Renal pelvis (tissue), 1 donor: ENCODE measurements at regions not wholly inside any gene's neighbourhood (a gene's known extent, or its start where the extent isn't known, plus 50 kb on each side); places are given as distances from the start of the nearest gene placed in this dataset.

Experiments
- DNase-seq: peaks from one replicate; pipeline ENCODE4 v3.0.0-alpha.2; 2013

DNA sequence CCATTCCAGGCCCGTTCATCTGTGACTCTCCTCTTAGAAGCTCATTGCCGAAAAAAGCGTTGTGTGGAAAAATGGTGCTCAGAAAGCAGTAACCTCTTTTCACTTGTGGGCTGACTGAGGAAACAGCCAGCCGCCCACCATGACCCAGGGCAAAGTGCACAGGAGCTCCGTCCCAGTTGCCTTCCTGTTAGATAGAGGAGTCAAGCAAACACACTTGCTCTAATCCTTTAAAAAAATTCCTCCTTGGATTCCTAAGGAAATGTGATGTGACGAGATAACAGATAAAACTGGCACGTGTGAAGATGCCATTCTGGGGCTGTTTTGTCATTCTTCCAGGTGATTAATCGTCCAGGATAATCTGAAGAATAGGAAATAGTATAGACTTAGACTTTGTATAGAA is 396.8 kb upstream of the DDHD1 start:
- no peak for DNase-seq

DNA sequence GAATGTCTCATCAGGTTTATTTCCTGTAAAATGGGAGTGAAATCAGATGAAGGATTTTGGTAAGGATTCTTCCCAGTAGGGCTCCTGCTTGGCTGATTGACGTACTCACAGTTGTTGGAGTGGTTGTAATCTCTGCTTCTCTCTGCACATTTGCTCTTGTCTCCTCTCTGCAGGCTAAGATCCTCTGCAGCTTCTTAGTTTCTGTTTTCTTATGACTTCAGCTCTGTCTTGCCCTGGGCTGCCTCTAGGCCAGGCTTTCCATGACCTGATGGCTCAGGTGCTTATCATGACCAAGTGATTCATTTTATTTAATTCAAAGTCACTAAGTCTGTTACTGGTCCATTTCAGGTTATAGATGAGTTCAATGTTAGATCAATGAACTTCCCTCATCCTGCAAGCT is 394.5 kb upstream of the DDHD1 start:
- DNase-seq: no peak

DNA sequence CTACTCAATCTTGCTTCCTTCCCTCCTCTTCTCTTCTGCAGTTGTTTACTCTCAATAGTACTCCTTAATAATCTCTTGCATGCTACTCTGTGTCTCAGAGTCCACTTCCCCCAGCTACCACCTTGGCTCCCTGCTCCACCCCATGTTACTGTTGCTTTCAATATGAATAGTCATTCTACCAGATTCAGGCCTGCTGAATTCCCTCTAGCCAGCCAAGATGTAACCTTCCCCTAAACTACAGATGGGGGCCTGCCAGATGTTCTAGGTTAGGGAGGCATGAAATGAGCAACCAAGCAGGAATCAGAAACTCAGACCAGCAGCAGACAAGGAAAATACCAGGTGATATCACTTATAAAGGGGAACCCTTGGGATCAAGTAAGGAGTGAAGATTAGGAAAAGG is 392.1 kb upstream of the DDHD1 start:
- DNase-seq: no peak

DNA sequence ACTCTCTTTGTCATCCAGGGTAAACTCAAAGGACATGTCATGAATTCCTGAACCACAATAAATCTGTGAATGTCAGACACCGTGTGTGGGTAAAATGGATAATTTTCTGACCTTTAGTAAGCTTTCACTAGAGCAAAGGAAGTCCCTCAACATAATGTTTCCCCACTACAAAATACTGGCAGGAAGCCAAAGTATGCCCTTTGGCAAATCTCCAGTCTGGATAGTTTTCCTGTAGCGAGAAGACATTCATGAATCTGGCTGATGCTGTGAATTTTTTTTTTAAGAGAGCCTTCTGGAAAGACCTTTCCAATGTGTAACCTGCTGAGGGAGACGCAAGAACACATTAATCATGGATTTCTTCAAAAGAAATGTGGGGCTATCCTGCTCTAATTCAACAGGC is 389.6 kb upstream of the DDHD1 start:
- peak; percentile 76 for DNase-seq

DNA sequence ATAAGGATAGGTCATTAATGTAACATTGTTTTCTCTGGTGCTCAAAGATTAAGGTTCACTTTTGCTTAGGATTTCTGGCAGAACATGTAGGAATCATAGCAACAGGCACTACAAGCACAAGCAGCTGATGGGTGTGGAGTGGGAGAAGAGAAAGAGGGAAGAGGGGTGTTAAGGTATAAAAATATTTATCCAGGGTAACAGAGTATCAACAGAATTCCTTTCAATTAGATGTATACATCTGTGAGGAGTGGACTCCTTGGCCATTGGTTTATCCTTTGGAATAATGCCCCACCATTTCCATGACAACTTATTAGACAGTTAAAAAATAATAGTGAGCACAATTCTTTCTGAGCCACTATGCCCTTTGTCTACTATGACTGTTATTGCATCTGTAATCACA is 388.3 kb upstream of the DDHD1 start:
- no peak for DNase-seq

DNA sequence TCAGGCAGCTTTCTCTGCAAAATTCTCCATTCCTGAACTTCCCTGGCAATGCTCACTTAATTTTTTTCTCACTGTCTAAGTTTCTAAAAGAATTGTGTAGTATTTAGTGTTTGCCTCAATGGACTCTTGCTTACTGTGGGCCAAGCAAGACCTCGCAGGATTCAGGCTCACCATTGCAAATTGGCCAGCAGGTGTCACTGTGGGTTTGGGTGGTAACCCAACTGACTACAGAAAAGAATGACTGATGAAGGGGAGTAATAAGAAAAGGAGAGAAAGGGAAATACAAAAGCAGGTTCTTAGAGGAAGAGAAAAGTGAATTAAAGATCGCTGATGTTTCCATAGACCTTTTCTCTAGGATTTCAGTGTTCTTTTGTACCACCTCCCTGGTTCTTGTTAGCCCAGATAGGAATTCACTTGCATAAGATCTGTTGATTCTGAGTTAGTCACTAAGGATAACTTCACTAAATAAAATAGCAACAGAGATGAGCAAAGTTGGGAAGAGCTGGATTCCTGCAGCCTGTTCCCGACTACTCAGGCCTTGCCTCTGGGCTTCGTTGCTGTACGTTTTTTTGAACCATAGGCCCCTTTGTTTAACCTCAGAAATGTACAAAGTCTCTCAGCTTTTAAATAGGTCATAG is 386.5 kb upstream of the DDHD1 start:
- peak; percentile 88 for DNase-seq

DNA sequence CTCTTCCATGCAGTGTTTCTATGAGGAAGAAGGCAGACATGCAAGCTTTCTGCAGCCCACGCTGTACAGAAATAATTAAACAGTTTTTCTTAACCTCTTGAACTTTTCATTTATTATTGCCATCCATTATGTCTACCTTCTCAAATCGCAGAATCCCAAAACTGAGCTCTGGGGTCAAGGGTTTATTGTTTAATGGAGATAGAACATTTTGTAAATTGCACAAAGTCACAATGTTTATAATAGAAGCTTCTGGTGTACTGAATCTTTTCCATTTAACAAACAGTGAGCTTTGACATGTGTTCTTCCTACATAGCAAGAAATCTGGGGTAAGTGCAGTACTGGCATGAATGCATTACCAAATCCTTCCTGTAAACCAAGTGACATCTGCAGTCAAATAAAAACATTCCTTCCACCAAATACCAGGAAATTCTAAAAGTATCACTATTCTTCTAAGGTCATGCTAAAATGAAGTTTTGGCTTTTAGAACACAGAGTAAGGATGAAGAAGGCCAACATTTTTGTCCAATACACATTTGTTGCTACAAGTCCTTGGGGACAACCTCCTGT is 385.3 kb upstream of the DDHD1 start:
- no peak for DNase-seq

DNA sequence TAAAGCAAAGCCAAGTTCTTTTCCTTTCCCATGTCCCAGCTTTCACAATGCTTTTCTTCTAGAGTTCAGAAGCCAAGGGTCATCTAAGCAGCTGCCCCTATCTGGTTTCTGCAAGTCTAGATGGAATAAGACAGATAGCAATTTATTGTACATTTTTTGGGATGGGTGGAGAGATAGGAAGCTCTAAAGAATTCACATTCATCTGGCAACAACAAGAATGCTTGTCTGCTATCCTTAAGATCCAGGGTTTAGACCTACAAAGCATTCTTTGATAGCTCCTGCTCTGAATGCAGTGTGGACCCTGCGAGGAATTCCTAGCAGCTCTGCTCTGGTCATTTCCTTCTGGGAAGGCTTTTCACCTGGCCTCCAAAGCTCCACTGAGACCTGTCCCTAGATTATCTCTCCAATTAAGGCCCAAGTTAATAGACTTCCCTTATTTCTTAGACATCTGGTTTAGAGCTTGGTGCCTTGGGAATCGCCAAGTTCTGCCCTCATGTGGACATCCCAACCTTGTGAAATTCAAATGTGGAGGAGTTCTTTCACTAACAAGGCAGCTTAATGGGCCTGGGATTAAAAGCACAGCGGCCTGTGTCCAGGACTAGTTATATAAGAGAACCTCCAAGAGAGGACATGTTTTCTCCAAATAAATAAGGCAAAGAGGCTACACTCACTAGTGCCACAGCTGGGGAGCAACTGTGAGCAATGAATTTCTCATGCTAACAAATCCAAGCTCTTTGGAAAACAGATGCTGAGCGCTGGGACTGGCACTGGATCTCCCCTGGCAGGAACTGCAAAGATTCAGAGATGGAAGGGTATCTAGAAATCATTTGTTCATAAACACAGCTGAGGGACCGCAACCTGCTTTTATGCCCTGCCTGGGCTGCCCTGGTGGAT is 384.5 kb upstream of the DDHD1 start:
- no peak for DNase-seq

DNA sequence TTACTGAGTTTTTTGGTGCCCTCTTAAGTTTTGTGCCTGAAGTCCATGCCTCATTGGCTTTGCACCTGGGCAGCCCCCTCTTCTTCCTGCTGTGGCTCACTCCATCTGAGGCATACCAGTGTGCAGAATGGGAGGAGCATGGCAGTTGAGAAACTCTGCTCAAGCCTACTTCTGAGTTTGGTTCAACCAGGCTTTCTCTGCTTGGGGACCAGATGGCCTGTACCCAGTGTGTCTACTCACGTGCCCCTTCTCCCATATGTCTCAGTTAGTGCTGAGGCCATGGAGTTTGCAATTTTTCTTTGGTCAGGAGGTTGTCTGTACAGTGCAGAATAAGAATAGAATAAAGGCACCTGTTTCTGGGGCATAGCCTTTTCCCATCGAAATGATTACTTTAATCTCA is 383.3 kb upstream of the DDHD1 start:
- DNase-seq: no peak

DNA sequence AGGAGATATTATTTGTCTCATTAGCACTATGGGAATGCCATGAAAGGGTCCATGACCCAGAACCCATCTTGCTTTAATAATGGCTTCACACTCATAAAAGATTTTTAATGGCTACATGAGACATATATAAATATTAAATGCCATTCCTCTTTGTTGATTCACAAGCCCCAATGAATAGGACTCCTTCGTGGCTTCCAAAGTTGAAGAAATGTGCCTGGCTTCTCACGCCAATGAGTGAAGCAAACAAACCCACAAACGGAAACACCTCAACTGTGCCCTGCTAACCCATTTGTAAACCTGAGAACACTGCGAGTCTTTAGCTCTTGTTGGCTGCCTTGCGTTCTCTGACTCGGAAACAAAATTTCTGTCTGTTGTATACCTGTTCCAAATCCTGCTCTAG is 381.7 kb upstream of the DDHD1 start:
- DNase-seq: no peak

DNA sequence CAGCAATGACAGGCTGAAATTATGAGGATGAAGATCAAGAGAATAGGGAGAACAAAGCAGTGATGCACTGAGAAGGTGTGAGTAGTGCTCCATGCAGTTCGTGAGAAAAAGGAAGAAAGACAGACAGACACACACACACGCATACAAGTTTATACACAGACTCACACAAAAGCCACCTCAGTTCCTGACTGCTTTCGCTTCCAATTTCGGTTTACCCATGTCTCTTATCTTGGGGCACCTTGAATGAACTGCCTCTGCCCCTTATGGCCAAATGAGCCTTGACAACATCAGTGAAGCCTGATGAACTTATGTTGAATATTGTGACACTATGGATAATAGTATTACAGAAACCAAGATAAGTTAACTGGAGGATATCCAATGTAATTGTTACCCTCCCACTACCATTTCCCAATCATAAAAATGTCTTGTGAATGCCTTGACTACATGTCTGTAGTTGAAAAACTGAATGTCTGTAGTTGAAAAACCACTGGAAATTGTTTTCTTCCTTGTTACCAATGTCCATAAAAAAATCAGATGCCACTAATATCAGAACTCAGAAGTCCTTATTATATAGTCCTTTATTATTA is 380.4 kb upstream of the DDHD1 start:
- no peak for DNase-seq

DNA sequence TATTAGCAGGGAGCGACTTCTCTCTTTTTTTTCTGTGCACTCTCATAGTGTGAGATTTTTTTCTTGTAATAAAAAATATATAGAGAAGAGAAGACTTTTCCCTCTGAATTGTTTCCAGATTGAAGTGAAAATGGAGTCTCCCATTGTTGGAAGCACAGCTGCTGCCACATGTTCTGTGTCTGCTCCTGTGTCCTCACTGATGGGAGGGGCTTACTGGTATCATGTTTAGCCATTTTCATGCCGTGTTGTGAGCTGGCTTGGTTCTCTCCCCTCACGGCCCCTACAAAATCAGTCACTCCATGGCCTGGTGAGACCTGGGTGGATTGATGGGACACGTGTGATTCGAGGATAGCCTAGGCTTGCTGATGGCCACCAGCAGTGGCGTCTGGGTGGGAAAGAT is 379.7 kb upstream of the DDHD1 start:
- no peak for DNase-seq

DNA sequence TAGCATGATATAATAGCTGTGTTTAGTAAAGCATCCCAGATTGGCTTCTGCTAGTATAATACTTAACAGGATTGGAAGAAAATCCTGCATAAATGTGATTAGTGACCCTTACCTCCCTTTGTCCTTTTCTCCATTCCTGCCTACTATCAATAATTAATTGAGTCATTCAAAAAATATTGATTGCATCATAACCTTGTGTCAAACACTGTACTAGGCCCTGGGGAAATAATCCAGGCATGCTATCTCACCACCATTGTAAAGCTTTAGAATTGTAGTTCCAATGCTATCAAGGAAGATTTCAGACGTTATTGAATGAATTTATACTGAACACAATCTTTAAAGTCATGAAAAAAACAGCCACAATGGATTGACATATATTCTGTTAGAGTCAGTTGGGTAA is 378.6 kb upstream of the DDHD1 start:
- DNase-seq: no peak

DNA sequence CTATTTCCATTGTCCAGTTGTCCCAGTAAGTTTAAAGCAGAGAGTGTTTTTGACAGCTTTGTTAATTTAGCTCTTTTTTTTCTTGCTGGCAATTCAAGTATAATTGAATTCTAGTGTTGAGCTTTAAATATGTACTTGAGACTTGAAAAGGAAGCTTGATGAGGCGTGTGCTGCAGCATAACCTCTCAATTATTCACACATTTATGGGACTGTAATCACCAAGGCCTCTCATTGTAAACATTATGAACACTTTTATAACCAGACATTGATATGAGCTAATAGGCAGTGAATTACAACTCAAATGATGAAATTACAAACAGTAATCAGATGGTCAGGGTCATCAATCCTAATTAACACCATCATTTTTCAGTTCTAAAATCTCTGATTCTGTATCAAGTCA is 378.0 kb upstream of the DDHD1 start:
- DNase-seq: no peak

DNA sequence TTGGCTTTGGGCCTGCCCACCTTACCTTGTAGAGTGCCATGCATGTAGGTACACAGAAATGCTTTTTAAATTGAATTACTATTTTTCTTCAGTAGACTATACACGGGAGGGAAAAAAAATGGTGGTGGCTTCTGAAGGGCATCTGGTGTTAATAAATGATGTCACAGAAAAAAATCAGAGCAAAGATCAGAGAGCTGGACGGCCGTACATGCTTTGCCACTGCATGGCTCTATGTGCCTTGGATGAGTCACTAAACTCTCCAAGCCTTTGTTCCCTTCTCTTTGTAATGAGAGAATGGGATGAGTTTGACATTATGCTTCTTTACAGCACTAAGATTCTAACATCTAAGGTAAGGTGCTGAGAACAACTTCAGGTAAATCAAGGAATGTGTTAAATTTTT is 376.4 kb upstream of the DDHD1 start:
- no peak for DNase-seq

DNA sequence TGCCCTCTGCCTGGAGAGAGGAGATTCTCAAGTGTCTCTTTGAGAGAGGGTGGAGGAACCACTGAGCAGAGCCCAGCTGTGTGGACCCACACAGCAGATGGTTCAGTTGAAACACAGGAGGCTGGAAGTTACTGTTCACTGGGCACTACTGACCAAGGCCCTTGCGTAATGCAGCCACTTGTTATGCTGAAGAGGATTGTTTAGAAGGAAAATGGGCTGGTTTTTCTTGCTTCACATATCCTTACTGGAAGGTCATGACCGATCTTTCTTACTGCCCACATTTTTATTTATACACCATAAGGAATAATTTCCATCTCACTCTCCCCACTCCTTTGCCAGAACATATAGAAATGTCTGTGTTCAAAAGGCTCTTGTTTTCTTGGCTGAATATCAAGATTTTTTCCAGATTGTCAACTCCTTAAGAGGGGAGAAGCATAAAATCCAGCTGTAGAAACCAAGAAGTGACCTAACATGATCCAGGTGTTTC is 375.1 kb upstream of the DDHD1 start:
- no peak for DNase-seq

DNA sequence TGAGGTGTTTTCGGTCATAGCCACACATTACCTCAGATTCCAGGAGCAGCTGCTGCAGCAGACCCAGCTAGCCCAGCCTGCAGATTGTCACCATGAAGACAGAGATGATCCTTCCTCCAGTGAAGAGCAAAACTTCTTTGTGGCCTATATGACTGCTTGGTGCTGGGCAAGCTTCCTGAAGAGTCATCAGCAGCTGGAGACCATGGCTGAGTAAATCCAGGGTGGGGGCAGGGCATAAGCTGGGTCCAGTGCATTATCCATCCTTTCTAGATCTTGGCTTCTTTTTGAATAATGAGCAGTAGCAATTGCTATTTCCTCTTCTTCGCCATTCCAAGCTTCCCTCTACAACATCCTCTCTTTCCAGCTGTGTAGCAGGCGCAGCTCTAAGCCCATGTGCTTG is 373.1 kb upstream of the DDHD1 start:
- no peak for DNase-seq

DNA sequence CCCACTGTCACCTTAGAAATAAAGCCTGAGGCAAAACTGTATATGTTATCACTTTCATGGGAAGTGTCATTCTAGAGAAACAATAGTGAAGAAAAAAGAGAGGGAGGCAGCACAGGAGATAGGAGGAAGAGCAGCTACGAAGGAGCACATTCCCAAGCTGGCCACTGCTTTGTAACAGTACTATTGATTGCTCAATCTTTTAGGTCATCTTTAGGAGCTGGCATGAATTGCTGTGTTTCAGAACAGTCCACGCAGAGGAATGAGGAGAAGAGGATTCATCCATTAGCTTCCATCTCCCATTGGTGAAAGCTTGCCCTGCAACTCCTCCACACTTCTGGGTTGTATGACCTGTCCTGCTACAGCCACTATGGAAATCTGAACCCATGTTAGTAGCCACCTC is 372.5 kb upstream of the DDHD1 start:
- DNase-seq: no peak

DNA sequence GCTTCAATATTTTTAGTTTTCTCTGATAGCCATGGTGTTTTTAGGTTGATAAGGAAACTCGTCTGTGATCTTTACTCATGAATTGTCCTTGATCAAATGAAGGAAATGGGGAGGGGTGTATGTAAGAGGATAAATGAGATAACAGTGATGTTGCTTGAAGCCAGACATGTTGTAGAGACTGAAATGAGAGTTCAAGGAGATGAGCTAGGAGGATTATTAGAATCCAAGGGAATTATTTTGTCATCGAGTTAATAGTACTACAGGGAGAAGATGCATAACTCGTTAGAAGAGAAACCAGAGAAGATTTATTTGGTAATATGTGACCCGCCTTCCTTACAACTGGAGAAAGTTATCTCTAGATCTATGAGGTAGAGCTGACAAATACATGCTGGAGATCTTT is 371.3 kb upstream of the DDHD1 start:
- no peak for DNase-seq

DNA sequence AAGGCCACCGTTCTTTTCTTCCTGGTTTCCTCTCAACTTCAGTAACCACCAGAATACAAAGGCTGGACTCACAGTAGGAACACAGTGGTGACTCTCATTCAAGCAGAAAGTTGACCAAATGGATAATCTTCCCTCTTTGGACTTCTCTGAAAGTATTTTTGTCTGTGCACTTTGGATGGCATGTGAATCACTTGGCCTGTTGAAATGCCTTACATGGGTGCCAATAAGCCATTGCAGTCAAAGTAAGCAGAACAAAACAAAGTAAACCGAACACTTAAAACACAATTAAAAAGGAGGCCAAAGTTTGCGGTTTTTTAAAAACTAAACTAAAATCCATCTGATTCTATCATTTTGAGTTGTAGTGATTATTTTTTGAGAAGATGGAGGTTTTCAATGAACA is 370.1 kb upstream of the DDHD1 start:
- DNase-seq: no peak

DNA sequence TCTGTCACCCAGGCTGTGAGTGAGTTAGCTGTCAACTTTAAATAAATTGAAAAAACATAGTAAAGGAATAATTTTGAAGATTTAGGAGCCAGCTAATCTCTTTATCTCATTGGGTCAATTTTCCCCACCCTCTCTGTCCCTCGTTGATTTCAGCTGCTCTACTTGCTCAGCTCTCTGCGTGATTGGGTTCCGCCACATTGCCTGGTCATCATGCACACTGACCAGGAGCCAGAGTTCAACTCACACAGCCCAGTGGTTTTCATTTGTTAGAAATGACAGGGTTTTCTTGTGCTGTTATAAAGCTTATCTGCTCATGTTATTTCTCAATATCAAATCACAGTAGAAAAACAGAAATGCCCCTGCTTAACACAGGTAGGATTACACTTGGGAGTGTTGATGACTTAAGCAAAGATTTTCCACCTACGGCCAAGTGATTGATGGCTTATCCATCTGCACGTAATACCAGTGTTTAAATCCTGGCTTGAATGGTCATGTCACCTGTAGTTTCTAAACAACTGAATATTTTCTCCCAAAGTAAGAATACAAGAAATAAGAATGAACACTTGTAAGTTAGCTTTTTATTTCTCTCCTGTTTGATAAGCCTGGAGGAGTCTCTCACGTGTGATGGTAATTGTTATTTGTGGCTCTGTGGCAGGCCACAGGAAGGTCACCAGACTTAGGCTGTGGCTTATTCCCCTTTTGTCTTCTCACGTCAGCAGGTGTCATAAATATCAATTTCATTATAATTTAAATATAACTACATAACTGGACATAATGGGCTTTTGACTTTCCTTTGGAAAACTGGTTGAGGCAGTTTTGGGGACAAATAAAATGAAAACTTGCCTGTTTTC is 367.2 kb upstream of the DDHD1 start:
- peak; percentile 44 for DNase-seq

DNA sequence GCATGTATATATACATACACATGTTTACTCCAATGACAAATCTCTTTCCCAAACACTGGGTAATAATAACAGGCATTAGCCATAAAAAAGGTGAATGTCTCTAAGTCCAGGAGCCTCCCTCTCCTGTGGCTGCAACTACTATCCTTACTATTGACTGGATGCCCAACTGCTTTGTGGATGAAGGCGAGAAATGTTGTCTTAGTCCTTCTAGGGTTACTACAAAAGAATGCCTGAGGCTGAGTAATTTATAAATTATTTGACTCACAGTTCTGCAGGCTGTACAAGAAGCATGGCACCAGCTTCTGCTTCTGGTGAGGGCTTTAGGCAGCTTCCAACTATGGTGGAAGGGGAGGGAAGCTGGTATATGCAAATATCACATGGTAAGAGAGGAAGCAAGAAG is 366.0 kb upstream of the DDHD1 start:
- DNase-seq: no peak
